ENCODE measurements at regions not wholly inside any gene's neighbourhood (a gene's known extent, or its start where the extent isn't known, plus 50 kb on each side); places are given as distances from the start of the nearest gene placed in this dataset.
"Not testable (repeated sequence)": the region's sequence is repeated elsewhere in the genome, so short reads cannot be mapped to it uniquely, and the experiment has no call there.

GRCh38 chr3:23728601-23729117, 77.1 kb upstream of the UBE2E1 start:
- Histone ChIP-seq H3K36me3 (replicated peaks in 1 of 2; ENCODE audit: control extremely low read depth in 1 of 2, control insufficient read depth in 1 of 2, extremely low read depth in 1 of 2, insufficient read depth in 2 of 2, low read length in 1 of 2) (no peaks in the 10 kb centered on the region), H3K9ac (ENCODE audit: low read length) (no peak overlapping the region), H3K27me3 (replicated peaks in 1 of 4; ENCODE audit: control extremely low read depth in 1 of 4, control insufficient read depth in 3 of 4, insufficient read depth in 4 of 4, low read length in 3 of 4) (no peaks in the 10 kb centered on the region), H3K4me2 (replicated peaks; ENCODE audit: low read depth, low read length, poor library complexity, severe bottlenecking) (no peak overlapping the region), H3K4me3 (ENCODE audit: control extremely low read depth in 1 of 5, extremely low read depth in 1 of 5, insufficient read depth in 1 of 5, low read depth in 2 of 5, low read length in 4 of 5) (no peak overlapping the region), H3K9me3 (ENCODE audit: control extremely low read depth in 1 of 3, control insufficient read depth in 2 of 3, insufficient read depth in 1 of 3, low read length in 2 of 3) (peaks cover 0 to 12% (median 6%) of the 10 kb centered on the region in 3 donors), H3K4me1 (ENCODE audit: control insufficient read depth in 2 of 2, insufficient read depth in 2 of 2, low read length in 2 of 2) (peaks cover 6 to 8% of the 10 kb centered on the region in 2 donors), H4K20me1 (ENCODE audit: control insufficient read depth, insufficient read depth, low read length, poor library complexity, severe bottlenecking) (no peaks in the 10 kb centered on the region), H3K27ac (ENCODE audit: low read length in 2 of 2) (no peak overlapping the region), H3K79me2 (ENCODE audit: control insufficient read depth, insufficient read depth, low read length) (no peaks in the 10 kb centered on the region), H2AFZ (ENCODE audit: insufficient read depth, low read depth, low read length, poor library complexity, severe bottlenecking) (no peak overlapping the region)
- Mint-ChIP-seq H3K27ac (no peak overlapping the region), H3K9me3 (ENCODE audit: insufficient read depth) (peaks cover 3% of the 10 kb centered on the region), H3K27me3 (no peaks in the 10 kb centered on the region), H3K4me1 (peaks cover 13% of the 10 kb centered on the region), H3K4me3 (no peak overlapping the region)
- DNase-seq, result no peak
- intact Hi-C loops (cut with micrococcal nuclease), result no loop called here
- ChIA-PET CTCF (interaction anchor here (0.7 kb wide), 1 partner anchor 101 kb away, joined by 4 read pairs; no protein-coding TSS in a partner anchor), POLR2A (no interaction called here)
- TF ChIP-seq EZH2 (IDR thresholded peaks at IDR 0.05; ENCODE audit: borderline replicate concordance, insufficient read depth, low read depth, low read length, poor library complexity, severe bottlenecking) (no peak), CTCF (IDR thresholded peaks at IDR 0.05) (no peak)
- WGBS (ENCODE audit: insufficient coverage), result no CpG with 5 or more reads among the region's 4 CpGs
- ATAC-seq (ENCODE audit: low read depth), result no peak

GRCh38 chr3:23729362-23729761, 76.4 kb upstream of the UBE2E1 start:
- H3K9me3 Mint-ChIP-seq (ENCODE audit: insufficient read depth); H3K27ac ChIP-seq (ENCODE audit: low read length in 2 of 2); H3K4me3 Mint-ChIP-seq; ATAC-seq (ENCODE audit: low read depth); H3K4me1 Mint-ChIP-seq; H4K20me1 ChIP-seq (ENCODE audit: control insufficient read depth, insufficient read depth, low read length, poor library complexity, severe bottlenecking); H3K79me2 ChIP-seq (ENCODE audit: control insufficient read depth, insufficient read depth, low read length); H3K36me3 ChIP-seq (replicated peaks in 1 of 2; ENCODE audit: control extremely low read depth in 1 of 2, control insufficient read depth in 1 of 2, extremely low read depth in 1 of 2, insufficient read depth in 2 of 2, low read length in 1 of 2); H3K27ac Mint-ChIP-seq; DNase-seq; H3K4me2 ChIP-seq (replicated peaks; ENCODE audit: low read depth, low read length, poor library complexity, severe bottlenecking); H3K27me3 ChIP-seq (replicated peaks in 1 of 4; ENCODE audit: control extremely low read depth in 1 of 4, control insufficient read depth in 3 of 4, insufficient read depth in 4 of 4, low read length in 3 of 4); H3K27me3 Mint-ChIP-seq; CTCF ChIA-PET; H3K9me3 ChIP-seq (ENCODE audit: control extremely low read depth in 1 of 3, control insufficient read depth in 2 of 3, insufficient read depth in 1 of 3, low read length in 2 of 3); intact Hi-C loops (cut with micrococcal nuclease); H3K9ac ChIP-seq (ENCODE audit: low read length); POLR2A ChIA-PET; H3K4me3 ChIP-seq (ENCODE audit: control extremely low read depth in 1 of 5, extremely low read depth in 1 of 5, insufficient read depth in 1 of 5, low read depth in 2 of 5, low read length in 4 of 5); H3K4me1 ChIP-seq (ENCODE audit: control insufficient read depth in 2 of 2, insufficient read depth in 2 of 2, low read length in 2 of 2); H2AFZ ChIP-seq (ENCODE audit: insufficient read depth, low read depth, low read length, poor library complexity, severe bottlenecking): not testable (repeated sequence)
- 98% methylated on average over 6 of the region's 6 CpGs for WGBS (ENCODE audit: insufficient coverage)

All from B cell (primary cell).